HEK293T (cell line): ENCODE measurements at regions not wholly inside any gene's neighbourhood (a gene's known extent, or its start where the extent isn't known, plus 50 kb on each side); places are given as distances from the start of the nearest gene placed in this dataset.

Experiments
- ARNT ChIP-seq: fragments of 450-650 bp; IDR thresholded peaks from 2 replicates; pipeline ENCODE4 v1.6.1; 2017; ENCODE audit warnings: mild to moderate bottlenecking
- BHLHE40 ChIP-seq: fragments of 450-650 bp; IDR thresholded peaks from 2 replicates; pipeline ENCODE4 v1.6.1; 2016; ENCODE audit warnings: mild to moderate bottlenecking, moderate library complexity, borderline replicate concordance
- ELF4 ChIP-seq: fragments of 450-650 bp; IDR thresholded peaks from 2 replicates; pipeline ENCODE4 v1.6.1; 2017; ENCODE audit warnings: antibody characterized with exemption
- FOXK2 ChIP-seq: fragments of 450-650 bp; IDR thresholded peaks from 2 replicates; pipeline ENCODE4 v1.6.1; 2016; ENCODE audit warnings: mild to moderate bottlenecking
- FOXM1 ChIP-seq: fragments of 450-650 bp; IDR thresholded peaks from 2 replicates; pipeline ENCODE4 v1.6.1; 2017; ENCODE audit warnings: mild to moderate bottlenecking, borderline replicate concordance
- HDGF ChIP-seq: fragments of 450-650 bp; IDR thresholded peaks from 2 replicates; pipeline ENCODE4 v1.6.1; 2017; ENCODE audit warnings: antibody characterized with exemption, borderline replicate concordance
- L3MBTL2 ChIP-seq: fragments of 450-650 bp; conservative IDR thresholded peaks from 2 replicates; pipeline ENCODE4 v1.6.1; 2016; ENCODE audit warnings: mild to moderate bottlenecking
- LEF1 ChIP-seq: fragments of 450-650 bp; IDR thresholded peaks from 2 replicates; pipeline ENCODE4 v1.6.1; 2017; ENCODE audit warnings: mild to moderate bottlenecking, borderline replicate concordance
- PKNOX1 ChIP-seq: fragments of 450-650 bp; IDR thresholded peaks from 2 replicates; pipeline ENCODE4 v1.6.1; 2016
- SUZ12 ChIP-seq: fragments of 450-650 bp; IDR thresholded peaks from 2 replicates; pipeline ENCODE4 v1.6.1; 2016; ENCODE audit warnings: mild to moderate bottlenecking
- TARDBP ChIP-seq: fragments of 450-650 bp; IDR thresholded peaks from 2 replicates; pipeline ENCODE4 v1.6.1; 2016
- ZNF384 ChIP-seq: fragments of 450-650 bp; IDR thresholded peaks from 2 replicates; pipeline ENCODE4 v1.6.1; 2016

- TF ChIP-seq TARDBP (no peak), ZNF384 (no peak), FOXM1 (no peak), BHLHE40 (no peak), ARNT (no peak), PKNOX1 (no peak), ELF4 (no peak), FOXK2 (no peak), L3MBTL2 (no peak), SUZ12 (no peak), HDGF (no peak), LEF1 (no peak)
Measured at GRCh38 chr3:174783502-174783901, 75.6 kb upstream of the NAALADL2 start.
